Hepatocyte (in vitro differentiated cells): ENCODE measurements at regions not wholly inside any gene's neighbourhood (a gene's known extent, or its start where the extent isn't known, plus 50 kb on each side); places are given as distances from the start of the nearest gene placed in this dataset.

Experiments used
- EZH2 ChIP-seq: fragments of 200-600 bp; sonication (generic); IDR thresholded peaks from 2 replicates; pipeline ENCODE4 v1.6.1; 2016; ENCODE audit warnings: antibody characterized with exemption, mild to moderate bottlenecking, borderline replicate concordance
- TF ChIP-seq, protein P1 (sequence below): fragments of 200-600 bp; sonication (generic); IDR thresholded peaks from 2 replicates; pipeline ENCODE4 v1.5.1; 2016; ENCODE audit warnings: antibody characterized with exemption, mild to moderate bottlenecking; ENCODE audit not compliant: poor library complexity

DNA sequence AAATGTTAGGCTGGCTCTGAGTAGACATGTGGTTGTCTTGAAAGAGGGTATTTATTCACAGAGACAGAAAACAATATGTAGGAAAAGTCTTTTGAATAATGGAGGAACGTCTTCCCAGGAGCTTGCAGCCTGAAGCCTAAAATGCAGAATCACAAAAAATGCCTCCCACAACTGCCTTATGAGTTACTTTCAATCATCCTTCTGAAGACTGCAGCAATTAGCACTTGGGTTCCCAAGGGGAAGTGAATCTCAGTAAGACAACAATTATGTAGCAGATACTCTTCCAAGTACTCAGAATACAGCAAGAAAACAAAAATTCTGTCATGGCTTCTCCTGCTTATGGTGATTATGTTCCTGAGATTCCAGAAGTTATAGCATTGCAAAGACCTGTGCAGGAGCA lies 166.6 kb upstream of the TBL1X start:
- TF ChIP-seq, protein P1, sequence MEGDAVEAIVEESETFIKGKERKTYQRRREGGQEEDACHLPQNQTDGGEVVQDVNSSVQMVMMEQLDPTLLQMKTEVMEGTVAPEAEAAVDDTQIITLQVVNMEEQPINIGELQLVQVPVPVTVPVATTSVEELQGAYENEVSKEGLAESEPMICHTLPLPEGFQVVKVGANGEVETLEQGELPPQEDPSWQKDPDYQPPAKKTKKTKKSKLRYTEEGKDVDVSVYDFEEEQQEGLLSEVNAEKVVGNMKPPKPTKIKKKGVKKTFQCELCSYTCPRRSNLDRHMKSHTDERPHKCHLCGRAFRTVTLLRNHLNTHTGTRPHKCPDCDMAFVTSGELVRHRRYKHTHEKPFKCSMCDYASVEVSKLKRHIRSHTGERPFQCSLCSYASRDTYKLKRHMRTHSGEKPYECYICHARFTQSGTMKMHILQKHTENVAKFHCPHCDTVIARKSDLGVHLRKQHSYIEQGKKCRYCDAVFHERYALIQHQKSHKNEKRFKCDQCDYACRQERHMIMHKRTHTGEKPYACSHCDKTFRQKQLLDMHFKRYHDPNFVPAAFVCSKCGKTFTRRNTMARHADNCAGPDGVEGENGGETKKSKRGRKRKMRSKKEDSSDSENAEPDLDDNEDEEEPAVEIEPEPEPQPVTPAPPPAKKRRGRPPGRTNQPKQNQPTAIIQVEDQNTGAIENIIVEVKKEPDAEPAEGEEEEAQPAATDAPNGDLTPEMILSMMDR: no peak
- no peak for TF ChIP-seq EZH2
